GM19467 (cell line): ENCODE measurements at regions not wholly inside any gene's neighbourhood (a gene's known extent, or its start where the extent isn't known, plus 50 kb on each side); places are given as distances from the start of the nearest gene placed in this dataset.

Experiments
- ATAC-seq: cut with Tn5 transposase; IDR thresholded peaks from one replicate; pipeline ENCODE4 v1.9.1; 2021; ENCODE audit warnings: mild to moderate bottlenecking, moderate library complexity; ENCODE audit not compliant: unreplicated experiment

DNA sequence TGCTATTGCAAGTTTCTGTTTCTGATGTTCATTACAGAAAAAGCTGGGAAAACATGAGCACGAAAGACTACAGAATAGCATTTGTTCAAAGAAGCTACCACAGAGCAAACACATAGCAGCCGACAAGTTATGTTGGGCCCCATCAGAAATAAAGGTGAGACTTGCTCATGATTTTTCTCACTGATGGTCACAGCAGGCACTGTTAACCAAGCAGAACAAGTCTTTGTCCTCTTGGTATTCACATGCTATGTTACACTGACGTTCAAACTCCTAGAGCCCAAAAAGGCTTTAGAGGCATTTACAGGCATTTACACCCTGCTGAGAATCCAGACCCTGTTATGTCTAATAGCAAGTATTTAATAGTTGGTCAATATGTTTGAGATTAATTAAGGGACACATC lies 235.0 kb upstream of the HNMT start:
- no peak for ATAC-seq

DNA sequence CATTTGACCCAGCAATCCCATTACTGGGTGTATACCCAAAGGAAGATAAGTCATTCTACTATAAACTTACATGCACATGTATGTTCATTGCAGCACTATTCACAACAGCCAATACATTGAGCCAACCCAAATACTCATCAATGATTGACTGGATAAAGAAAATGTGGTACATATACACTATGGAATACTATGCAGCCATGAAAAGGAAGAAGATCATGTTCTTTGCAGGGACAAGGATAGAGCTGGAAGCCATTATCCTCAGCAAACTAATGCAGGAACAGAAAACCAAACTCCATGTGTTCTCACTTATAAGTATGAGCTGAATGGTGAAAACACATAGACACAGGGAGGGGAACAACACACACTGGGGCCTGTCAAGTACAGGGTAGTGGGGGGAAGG lies 226.7 kb upstream of the HNMT start:
- ATAC-seq = no peak

DNA sequence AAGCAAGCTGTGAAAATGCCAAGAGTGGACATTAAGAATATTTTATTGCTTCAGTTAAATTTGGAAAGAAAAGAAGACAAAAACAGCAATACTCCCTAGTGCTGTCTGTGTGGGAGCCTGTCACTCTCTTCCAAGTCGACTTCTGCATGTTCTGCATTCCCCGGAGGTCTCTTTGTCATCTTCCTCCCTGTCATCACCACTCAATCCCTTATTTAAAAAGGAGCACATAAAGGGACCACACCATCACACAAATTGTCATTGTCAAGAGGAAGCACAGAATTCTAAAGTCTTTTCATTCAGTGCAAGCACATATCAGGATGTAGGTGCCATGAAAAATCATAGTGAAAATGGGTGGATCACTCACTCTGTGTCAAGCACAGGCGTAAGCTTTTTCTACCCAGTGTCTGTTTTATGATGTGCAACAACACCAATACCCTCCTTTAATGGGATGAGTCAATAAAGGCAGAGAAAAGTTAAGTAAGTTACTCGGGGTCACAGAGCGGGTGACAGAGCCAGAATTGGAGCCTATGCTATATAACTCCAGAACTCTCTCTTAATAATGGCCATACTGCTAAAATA lies 222.4 kb upstream of the HNMT start:
- no peak for ATAC-seq

DNA sequence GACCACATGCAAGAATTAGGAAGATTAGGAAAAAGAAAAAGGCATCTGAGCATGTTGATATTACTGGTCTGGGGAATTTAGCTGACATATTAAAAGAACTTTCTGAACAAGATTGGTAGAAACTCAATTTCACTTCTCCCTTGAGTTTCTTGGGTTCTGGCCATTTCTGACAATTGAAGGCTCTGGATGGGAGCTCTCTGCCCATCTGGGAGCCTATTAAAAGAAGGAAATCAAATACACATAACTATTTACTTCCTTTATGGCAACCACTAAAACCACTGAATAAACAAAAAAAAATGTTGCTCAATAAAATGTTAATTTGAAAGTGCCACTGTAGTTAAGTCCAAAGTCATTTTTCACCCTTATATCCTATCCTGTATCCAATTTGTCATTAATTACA lies 216.8 kb upstream of the HNMT start:
- ATAC-seq = no peak

DNA sequence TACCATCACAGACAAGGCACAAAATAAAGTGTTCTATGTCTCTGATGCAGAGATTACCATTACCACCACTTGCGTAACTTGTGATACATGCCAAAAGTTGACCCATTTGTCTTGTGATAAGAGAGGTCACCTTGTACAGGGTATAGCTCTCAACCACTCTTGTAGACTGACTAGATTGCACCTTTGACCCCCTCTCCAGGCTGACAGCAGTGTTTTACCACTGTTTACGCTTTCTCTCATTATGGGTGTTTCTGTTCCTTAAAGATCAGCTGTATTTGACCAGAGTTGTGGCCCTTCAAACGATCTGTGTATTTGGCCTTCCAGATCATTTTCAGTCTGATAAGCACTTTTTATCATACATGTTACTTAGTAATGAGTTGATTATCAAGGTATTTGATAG lies 215.7 kb upstream of the HNMT start:
- no peak for ATAC-seq

DNA sequence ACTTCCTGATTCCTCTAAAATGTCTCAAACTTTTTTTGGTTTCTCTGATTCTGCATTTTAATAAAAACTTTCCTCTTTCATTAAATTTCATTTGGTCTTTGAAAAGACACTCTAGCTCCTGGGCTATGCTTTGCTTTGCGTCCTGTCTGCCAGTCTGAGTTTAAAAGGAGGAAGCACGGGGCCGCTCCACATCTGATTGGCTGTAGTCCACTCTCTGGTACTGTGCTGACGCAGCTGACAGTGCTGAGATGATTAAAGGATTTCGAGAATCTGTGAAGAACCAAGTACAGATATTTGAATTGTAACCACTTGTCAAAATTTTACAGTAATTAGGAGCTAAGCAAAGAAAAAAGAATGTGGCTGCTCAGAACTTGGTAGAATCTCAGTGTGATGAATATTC lies 199.6 kb upstream of the HNMT start:
- no peak for ATAC-seq

DNA sequence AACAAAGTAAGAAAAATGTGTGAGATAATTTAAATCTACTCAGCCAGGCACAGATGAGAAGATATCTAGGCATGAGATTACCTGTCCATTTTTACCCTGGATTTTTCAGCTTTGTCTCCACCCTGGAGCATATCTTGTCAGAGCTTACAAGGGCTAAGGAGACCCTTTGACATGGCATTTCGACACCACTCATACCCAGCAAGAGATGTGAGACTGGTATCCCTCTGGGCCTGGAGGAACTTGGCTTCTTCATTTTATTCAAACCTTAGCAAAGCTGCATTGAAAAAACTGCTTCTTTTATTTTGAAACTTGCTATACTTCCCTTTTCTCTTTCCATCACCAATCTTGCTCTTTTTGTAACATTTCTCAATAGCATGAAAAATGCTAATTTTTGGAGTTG lies 194.9 kb upstream of the HNMT start:
- no peak for ATAC-seq

DNA sequence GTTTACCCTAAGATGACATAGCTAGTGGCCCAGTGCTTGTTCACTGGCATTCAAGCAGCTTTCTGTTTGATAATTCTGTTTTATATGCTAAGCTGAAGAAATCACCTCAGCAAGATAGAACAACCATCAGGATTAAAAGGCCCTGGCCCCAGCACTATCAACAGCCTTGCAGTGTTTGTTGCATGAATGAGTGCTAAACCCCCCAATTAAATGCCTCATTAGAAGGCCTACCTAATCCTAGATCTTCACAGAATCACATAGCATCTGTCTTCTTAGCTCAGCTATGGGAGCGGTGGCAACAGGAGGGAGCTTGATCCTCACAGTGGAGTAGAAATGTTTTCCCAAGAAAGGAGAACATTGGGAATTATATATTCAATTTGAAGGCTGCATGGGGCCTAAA lies 194.1 kb upstream of the HNMT start:
- ATAC-seq = no peak

DNA sequence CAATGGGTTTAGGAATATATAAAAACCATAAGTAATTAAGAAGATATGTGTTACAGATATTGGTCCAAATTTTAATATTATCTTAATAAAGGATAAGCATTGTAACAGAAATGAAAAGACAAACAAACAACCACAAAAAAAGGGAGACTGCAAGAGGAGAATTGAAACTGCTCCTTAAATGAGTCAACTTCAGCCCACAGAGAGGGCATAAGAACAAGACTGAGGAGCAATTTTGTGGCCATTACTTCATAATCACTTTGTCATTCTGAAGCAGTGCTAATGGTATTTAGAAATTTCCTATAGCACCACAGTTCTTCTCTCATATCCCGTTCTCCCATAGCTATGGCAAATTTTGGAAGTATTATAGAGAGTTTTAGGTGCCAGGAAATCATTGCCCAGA lies 193.2 kb upstream of the HNMT start:
- ATAC-seq = no peak

DNA sequence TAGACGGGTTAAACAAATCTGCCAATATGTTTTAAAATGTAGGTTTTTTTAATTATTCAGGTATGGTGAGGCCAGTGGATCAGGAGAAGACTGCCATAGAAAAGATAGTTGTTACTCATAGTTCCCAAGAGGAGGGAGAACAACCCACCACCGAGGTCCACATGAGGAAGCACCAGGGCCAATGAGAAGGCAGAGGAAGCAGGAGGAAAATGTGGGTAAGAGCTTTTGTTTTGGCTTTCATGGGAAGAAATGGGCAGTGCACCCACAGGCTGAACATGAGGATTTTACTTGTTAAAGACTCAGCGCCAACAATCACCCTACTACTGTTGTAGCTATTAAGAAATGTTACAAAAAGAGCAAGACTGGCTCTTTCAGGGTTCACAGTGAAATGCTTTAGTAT lies 191.8 kb upstream of the HNMT start:
- ATAC-seq = no peak

DNA sequence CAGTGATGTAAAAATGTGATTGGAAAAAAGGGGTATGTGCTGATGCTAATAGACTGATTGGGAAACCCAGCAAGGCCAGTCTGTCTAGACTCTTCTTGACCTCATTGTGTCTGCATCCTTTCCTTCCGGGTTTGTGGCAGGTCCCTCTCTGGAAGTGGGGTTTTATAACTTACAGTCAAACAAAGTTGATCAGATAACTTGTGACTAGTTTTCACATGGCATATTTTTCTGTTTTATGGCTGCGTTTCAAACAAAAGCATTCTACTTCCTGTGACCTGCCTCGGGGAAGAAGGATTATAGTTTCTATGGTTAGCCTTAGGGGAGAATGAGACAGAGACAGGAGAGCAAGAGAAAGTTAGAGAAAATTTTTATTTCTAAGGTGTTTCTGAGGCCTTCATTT lies 188.7 kb upstream of the HNMT start:
- no peak for ATAC-seq

DNA sequence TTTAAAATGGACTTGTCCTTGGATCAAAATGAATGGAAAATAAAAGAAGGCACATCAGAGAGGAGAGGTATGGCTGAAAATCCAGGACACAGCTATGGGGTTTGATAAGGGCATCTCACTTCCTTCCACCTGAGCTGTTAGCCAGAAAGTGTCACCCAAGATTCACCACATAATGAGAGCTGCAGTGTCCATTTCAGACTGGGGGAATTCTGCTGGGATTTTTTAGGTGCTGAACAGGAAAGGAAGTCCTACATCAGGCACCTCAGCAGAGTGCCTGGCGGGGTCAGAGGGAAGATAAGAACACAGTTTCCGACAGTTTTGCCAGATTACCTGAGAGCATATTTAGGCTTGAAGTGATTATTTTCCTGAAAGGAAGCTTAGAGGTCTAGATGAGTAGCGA lies 187.6 kb upstream of the HNMT start:
- no peak for ATAC-seq

DNA sequence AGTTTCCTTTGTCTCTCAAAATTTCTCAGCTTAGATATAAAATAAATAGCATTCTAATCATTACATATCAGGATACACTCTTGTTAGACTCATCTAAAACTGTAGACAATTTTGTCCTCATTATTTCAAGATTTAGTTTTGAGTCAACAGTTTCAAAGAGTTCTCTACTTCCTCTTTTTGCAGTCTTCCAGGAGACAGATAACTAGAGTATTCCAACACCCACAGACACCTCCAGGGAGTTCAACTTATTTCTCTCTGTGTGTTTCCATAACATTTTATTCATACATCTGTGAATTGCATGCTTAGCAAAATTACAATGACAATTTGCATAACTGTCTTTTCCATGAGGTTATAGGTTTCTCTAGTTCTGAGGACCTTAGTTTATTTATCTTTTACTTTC lies 166.6 kb upstream of the HNMT start:
- no peak for ATAC-seq

DNA sequence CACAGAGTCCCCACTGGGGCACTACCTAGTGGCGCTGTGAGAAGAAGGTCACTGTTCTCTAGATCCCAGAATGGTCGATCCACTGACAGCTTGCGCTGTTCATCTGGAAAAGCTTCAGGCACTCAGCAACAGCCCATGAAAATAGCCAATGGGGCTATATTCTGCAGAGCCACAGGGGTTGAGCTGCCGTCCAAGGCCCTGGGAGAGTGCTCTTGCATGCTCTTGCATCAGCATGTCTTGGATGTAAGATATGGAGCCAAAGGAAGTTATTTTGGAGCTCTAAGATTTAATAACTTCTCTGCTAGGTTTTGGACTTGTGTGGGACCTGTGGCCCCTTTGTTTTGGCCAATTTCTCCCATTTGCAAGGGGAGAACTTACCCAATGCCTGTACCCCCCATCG lies 164.7 kb upstream of the HNMT start:
- no peak for ATAC-seq

DNA sequence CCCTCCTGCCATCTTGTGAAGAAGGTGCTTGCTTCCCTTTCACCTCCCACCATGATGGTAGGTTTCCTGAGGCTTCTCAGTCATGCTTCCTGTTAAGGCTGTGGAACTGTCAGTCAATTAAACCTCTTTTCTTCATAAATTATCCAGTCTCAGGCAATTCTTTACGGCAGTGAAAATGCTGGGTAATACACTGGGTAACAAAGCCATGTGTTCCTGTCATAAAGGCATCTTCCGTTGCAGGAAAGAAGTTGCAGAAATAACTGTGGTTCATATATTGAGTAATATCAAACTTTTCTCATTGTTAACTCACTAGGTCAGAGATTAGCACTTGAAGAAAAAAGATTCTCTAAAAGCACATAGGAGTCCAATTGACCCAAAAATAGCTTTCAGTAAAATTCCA lies 163.9 kb upstream of the HNMT start:
- no peak for ATAC-seq

DNA sequence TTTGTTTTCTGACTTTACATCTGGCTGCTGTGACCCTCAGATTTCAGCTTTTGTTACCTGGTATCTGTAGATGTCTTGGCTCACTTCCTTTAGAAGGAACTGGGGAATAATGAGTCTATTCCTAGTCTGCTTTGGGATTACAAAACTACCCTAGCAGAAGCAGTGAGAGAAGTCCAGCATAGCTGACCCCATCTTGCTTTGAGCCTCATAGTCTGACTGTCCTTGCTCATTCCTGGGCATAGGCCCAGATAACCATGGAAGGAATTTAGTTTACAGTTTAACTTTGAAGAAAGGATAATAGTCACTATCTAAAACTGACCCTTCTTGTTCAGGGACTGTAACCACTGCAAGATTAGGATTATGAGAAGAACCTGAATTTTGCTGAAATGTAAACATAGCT lies 163.0 kb upstream of the HNMT start:
- no peak for ATAC-seq

DNA sequence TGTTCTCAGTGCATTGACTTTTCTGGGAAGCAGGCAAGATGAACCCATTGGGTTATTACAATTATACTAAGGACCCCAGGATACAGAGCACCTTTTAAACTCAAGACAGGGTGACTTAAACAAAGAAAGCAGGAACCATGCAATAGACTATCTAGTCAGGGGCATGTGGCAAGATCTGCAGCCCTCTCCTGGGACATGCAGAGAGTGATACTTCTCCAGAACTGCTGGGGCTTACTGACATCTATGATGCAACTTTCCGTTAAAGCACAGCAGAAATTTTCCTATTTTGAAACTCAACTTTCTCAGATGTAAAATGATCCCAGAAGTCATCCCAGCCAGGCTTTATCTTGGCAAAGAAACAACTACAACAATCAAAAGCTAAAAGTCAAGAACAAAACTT lies 162.2 kb upstream of the HNMT start:
- no peak for ATAC-seq

DNA sequence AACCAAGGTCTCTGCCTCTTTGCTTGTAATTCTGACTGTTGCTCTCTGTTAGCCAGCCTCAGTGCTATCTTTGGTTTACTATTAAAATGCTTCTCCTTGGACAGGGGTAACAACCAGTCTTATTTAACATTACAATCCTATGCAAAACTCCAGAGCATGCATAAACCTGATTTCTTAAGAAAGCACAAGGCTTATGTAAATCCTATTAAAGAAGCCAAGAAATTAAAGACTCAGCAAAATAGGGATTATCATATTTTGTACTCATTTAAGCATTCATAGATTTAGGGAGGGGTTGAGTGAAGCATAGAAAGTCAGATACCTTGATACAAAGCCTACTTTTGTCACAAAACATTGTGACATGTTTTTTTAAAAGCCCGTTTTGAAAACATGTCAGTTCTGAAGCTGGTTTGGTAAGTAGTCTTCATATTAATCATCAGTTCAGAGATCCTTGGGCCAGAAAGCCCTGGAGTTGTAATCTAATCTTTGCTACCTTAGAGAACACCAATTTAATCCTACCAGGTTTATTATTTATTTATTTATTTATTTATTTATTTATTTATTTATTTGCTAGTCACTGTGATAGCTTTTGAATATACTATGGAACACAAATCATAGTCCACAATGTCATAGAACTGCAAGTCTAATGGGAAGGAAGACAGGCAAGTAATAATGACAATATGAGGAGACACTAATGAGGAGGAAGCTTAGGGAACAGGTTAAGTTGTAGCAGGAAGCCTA lies 158.0 kb upstream of the HNMT start:
- ATAC-seq = no peak

DNA sequence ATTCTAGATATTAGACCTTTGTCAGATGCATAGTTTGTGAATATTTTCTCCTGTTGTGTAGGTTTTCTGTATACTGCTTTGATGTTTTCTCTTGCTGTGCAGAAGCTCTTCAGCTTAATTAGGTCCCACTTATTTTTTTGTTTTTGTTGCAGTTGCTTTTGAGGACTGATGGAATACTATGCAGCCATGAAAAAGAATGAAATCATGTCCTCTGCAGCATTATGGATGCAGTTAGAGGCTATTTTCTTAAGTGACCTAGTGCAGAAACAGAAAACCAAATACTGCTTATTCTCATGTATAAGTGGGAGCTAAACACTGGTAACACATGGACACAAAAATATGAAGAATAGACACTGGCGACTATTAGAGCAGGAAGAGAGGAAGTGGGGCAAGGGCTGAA lies 155.0 kb upstream of the HNMT start:
- ATAC-seq = no peak

DNA sequence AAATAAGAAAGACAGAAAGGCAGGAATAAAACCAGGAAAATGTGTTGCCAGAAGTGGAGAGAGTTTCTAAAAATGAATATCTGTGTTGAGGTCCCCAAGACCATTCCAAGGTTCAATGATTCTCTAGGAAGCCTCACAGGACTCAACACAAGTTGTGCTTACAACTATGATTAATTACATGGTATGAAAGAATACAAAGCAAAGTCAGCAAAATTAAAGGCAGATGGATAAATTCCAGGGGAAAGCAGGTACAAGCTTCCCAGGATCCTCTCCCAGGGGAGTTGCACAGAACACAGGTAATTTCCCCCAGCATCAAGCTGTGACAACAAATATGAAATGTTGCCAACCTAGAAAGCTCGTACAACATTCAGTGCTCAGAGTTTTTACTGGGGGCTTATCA lies 154.4 kb upstream of the HNMT start:
- no peak for ATAC-seq

DNA sequence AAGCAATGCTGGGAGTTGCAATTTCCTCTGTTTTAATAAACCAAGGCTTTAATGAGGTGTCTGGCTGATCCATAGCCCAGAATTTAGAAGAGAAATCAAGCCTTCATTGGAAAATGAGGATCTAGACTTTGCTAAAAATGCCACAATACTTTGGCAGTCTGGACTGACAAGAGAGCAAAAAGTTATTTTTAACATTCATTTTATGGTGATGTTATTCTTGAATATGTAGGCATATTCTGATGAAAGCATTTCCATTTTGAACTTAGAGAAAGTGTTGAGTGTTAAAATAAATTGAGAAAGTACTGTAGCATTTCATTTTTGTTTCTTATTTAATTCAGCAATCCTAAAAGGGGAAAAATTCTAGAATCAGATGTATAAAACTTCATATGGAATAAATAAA lies 151.8 kb upstream of the HNMT start:
- no peak for ATAC-seq

DNA sequence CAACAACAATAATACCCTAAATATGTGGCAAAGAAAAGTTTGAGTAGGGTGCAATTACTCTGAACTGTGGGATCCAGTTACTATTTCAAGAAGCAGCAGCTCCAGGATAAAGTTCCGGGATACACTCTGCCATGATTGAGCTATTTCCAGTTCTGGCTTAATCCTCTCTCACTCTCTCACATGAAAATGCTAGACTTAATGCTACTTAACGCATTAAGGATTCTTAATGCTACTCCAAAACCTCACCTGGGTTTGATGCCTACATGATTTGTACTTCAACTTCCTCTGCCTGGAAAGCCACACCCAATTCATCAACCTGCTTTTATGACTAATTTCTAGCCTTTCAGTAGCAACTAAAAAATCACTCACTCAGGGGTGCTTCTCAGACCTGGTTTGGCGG lies 151.1 kb upstream of the HNMT start:
- no peak for ATAC-seq

DNA sequence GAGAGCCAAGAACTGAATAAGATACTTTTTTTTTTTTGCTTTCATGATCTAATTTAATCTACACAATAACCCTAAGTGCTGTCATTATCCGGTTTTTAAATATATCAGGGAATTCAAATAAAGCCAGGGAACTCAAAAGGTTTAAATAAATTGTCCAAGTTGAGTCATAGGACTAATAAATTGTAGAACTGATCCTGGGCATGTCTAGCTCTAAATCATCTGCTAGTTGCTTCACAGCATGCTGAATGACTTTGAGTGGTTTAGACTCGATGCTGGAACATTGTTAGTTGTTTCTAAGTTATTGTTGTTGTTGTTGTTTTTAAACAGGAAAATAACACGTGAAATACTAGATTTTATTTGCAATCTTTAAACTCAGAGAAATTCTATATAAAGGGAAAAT lies 147.2 kb upstream of the HNMT start:
- ATAC-seq = no peak
